ENCODE measurements at regions not wholly inside any gene's neighbourhood (a gene's known extent, or its start where the extent isn't known, plus 50 kb on each side); places are given as distances from the start of the nearest gene placed in this dataset.

DNA sequence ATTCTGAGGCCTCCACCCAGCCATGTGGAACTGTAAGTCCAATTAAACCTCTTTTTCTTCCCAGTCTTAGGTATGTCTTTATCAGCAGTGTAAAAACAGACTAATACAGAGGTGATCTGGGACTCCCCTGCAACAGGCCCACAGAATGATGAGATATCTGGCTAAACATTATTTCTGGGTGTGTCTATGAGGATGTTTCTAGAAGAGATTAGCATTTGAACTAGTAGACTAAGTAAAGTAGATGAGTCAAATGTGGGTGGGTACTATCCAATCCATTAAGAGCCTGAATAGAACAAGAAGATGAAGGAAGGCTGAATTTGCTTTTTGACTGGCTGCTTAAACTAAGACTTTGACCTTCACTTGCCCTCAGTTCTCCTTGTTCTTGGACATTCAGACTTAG is 396.5 kb upstream of the LRRC7 start:
- no peak overlapping the region for H3K4me2 ChIP-seq (ENCODE audit: low read depth, low read length)
- H3K9me3 ChIP-seq (replicated peaks; ENCODE audit: insufficient read depth, low read length) = no peaks in the 10 kb centered on the region
- no peaks in the 10 kb centered on the region for H3K36me3 ChIP-seq (replicated peaks; ENCODE audit: insufficient read depth, low read length)
- H3K27me3 ChIP-seq (replicated peaks; ENCODE audit: insufficient read depth, low read length) = no peaks in the 10 kb centered on the region
- no peaks in the 10 kb centered on the region for H3K4me1 ChIP-seq (ENCODE audit: low read length)
- TF ChIP-seq, protein P1, sequence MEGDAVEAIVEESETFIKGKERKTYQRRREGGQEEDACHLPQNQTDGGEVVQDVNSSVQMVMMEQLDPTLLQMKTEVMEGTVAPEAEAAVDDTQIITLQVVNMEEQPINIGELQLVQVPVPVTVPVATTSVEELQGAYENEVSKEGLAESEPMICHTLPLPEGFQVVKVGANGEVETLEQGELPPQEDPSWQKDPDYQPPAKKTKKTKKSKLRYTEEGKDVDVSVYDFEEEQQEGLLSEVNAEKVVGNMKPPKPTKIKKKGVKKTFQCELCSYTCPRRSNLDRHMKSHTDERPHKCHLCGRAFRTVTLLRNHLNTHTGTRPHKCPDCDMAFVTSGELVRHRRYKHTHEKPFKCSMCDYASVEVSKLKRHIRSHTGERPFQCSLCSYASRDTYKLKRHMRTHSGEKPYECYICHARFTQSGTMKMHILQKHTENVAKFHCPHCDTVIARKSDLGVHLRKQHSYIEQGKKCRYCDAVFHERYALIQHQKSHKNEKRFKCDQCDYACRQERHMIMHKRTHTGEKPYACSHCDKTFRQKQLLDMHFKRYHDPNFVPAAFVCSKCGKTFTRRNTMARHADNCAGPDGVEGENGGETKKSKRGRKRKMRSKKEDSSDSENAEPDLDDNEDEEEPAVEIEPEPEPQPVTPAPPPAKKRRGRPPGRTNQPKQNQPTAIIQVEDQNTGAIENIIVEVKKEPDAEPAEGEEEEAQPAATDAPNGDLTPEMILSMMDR (IDR thresholded peaks at IDR 0.05; ENCODE audit: low read length) = no peak
- TF ChIP-seq EZH2 (optimal IDR thresholded peaks at IDR 0.05; ENCODE audit: low read depth, low read length) (no peak), EZH2phosphoT487 (IDR thresholded peaks at IDR 0.05; ENCODE audit: low read length) (no peak)
- no peaks in the 10 kb centered on the region for H3K9me2 ChIP-seq (replicated peaks; ENCODE audit: insufficient read depth, low read length)
- DNase-seq = no peak
- no peak overlapping the region for H3K27ac ChIP-seq (ENCODE audit: low read length)
- H2AFZ ChIP-seq (ENCODE audit: low read length) = no peak overlapping the region
- H3K4me3 ChIP-seq (ENCODE audit: low read length) = no peak overlapping the region
- no peak overlapping the region for H3K9ac ChIP-seq (ENCODE audit: low read length)
- no peaks in the 10 kb centered on the region for H3F3A ChIP-seq (ENCODE audit: insufficient read depth, low read length)
- H3K79me2 ChIP-seq (ENCODE audit: low read length) = no peaks in the 10 kb centered on the region
- no peaks in the 10 kb centered on the region for H4K20me1 ChIP-seq (ENCODE audit: insufficient read depth, low read length)

GRCh38 chr1:69172003-69173000 is 395.4 kb upstream of the LRRC7 start:
- no peaks in the 10 kb centered on the region for H3K27me3 ChIP-seq (replicated peaks; ENCODE audit: insufficient read depth, low read length)
- no peak overlapping the region for H3K4me3 ChIP-seq (ENCODE audit: low read length)
- no peaks in the 10 kb centered on the region for H3K36me3 ChIP-seq (replicated peaks; ENCODE audit: insufficient read depth, low read length)
- no peaks in the 10 kb centered on the region for H3K79me2 ChIP-seq (ENCODE audit: low read length)
- DNase-seq = no peak
- H3F3A ChIP-seq (ENCODE audit: insufficient read depth, low read length) = no peaks in the 10 kb centered on the region
- H3K9me2 ChIP-seq (replicated peaks; ENCODE audit: insufficient read depth, low read length) = no peaks in the 10 kb centered on the region
- no peak overlapping the region for H3K9ac ChIP-seq (ENCODE audit: low read length)
- TF ChIP-seq EZH2 (optimal IDR thresholded peaks at IDR 0.05; ENCODE audit: low read depth, low read length) (no peak), EZH2phosphoT487 (IDR thresholded peaks at IDR 0.05; ENCODE audit: low read length) (no peak)
- TF ChIP-seq, protein P1 (IDR thresholded peaks at IDR 0.05; ENCODE audit: low read length) = no peak
- H3K27ac ChIP-seq (ENCODE audit: low read length) = no peak overlapping the region
- no peaks in the 10 kb centered on the region for H3K9me3 ChIP-seq (replicated peaks; ENCODE audit: insufficient read depth, low read length)
- no peak overlapping the region for H2AFZ ChIP-seq (ENCODE audit: low read length)
- no peak overlapping the region for H3K4me2 ChIP-seq (ENCODE audit: low read depth, low read length)
- H4K20me1 ChIP-seq (ENCODE audit: insufficient read depth, low read length) = no peaks in the 10 kb centered on the region
- H3K4me1 ChIP-seq (ENCODE audit: low read length) = no peaks in the 10 kb centered on the region

GRCh38 chr1:69175053-69175452 is 392.7 kb upstream of the LRRC7 start:
- Histone ChIP-seq H3K4me2 (ENCODE audit: low read depth, low read length) (no peak overlapping the region), H3K36me3 (replicated peaks; ENCODE audit: insufficient read depth, low read length) (no peaks in the 10 kb centered on the region), H3K79me2 (ENCODE audit: low read length) (no peaks in the 10 kb centered on the region), H3K9me2 (replicated peaks; ENCODE audit: insufficient read depth, low read length) (no peaks in the 10 kb centered on the region), H3K4me3 (ENCODE audit: low read length) (no peak overlapping the region), H4K20me1 (ENCODE audit: insufficient read depth, low read length) (no peaks in the 10 kb centered on the region), H3K9me3 (replicated peaks; ENCODE audit: insufficient read depth, low read length) (no peaks in the 10 kb centered on the region), H3K9ac (ENCODE audit: low read length) (no peak overlapping the region), H3K4me1 (ENCODE audit: low read length) (no peaks in the 10 kb centered on the region), H3K27me3 (replicated peaks; ENCODE audit: insufficient read depth, low read length) (no peaks in the 10 kb centered on the region), H2AFZ (ENCODE audit: low read length) (no peak overlapping the region), H3F3A (ENCODE audit: insufficient read depth, low read length) (no peaks in the 10 kb centered on the region), H3K27ac (ENCODE audit: low read length) (no peak overlapping the region)
- TF ChIP-seq, protein P1 (IDR thresholded peaks at IDR 0.05; ENCODE audit: low read length) = no peak
- TF ChIP-seq EZH2 (optimal IDR thresholded peaks at IDR 0.05; ENCODE audit: low read depth, low read length) (no peak), EZH2phosphoT487 (IDR thresholded peaks at IDR 0.05; ENCODE audit: low read length) (no peak)
- DNase-seq = no peak

Measured in MM.1S (cell line).